Stimulated activated CD8-positive, alpha-beta memory T cell treated with anti-CD3 and anti-CD28 coated beads, Interleukin-4, amount 100 ng/mL, for 24 hours (primary cell): ENCODE measurements at regions not wholly inside any gene's neighbourhood (a gene's known extent, or its start where the extent isn't known, plus 50 kb on each side); places are given as distances from the start of the nearest gene placed in this dataset.

Source experiments
- DNase-seq: peaks from one replicate; pipeline ENCODE4 v3.0.0-alpha.2; 2020; ENCODE audit warnings: low read depth

DNA sequence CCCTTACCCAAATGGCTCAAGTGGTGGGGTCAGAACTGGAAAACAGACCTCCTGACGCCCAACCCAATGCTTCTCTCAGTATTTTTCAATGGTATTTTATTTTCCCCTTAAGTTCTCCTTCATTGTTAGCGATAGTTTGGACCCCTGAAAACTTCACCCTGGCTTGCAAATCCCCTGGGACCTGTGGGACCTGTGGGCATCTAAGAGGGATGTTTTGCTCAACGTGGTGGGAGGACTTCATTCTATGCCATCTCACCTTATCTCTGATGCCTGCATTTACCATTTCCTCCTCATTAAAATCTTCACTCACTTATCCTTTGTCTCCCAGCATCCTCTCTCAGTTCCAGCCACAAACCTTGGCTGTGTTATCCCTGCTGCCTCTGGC, 59.4 kb upstream of the GZMB start:
- no peak for DNase-seq

DNA sequence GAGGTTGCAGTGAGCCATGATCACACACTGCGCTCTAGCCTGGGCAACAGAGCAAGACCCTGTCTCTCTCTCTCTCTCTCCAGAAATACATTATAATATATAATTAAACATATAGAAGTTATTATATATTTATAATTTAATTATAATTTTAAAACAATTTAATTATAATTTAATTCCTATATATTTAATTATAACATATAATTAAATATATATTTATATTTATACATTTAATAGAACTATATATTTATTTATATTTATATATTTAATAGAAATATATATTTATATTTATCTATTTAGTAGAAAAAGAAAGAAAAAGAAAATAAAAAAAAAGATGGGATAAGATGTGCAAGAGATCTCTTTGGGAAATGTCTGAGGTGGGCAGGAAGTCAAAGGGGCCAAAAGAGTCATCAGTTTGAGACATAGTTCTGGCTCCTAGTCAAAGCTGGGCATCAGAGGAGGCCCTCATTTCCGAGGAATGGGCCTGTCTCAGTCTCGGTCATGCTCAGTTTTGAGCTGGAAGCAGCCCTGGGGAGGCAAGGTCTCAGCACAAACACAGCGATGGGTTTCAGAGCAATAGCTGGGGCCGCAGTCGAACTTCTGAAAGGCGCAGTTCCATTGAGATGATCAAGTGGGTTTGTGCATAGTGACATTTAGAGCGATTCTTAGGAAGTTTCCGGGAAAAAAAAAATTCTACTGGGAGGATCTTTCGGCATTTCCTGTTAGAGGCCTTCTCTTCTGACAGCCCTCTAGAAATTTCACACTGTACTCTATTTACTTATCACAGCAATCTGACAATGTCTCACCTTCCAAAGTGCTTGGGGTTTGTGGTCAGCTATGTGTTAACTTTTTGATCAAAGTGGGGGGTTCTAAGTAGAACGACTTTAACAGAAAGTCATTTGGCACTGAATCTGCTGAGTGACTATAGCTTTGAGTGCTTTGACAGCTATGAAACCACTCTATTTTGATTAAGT, 58.7 kb upstream of the GZMB start:
- DNase-seq: peak; percentile 26

DNA sequence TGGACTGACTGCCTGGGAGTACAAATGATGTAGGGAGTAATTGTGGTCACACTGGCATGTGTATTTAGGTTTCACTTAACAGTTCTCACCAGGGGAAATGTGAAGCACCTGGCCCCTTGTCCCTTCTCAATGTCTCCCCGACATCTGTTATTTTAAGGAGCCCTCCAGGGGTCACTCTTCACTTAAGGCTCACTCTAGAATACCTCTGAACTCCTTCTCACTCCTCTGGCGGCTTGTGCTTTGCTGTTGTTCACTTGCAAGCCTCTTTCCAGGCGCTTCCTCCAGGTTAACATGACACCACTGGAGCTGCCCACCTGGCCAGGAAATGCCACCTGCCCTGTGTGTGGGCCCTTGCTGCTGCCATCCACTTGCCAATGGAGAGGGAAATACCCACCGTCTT, 56.5 kb upstream of the GZMB start:
- no peak for DNase-seq

- DNase-seq: no peak
These were observed 54.2 kb upstream of the GZMB start for GRCh38 chr14:24688030-24688658.
